Fibroblast of pulmonary artery (primary cell): ENCODE measurements at regions not wholly inside any gene's neighbourhood (a gene's known extent, or its start where the extent isn't known, plus 50 kb on each side); places are given as distances from the start of the nearest gene placed in this dataset.

Experiments used
- DNase-seq: peaks from one replicate; pipeline ENCODE4 v3.0.0-alpha.2; 2010; ENCODE audit warnings: low read depth
- H3K4me3 ChIP-seq: replicated peaks from 2 replicates; pipeline ENCODE4 v1.5.1; 2011; ENCODE audit warnings: low read depth, mild to moderate bottlenecking, control low read depth, low read length, moderate library complexity
- TF ChIP-seq, protein P1 (sequence below): IDR thresholded peaks from 2 replicates; pipeline ENCODE4 v1.5.1; 2011; ENCODE audit warnings: mild to moderate bottlenecking, control low read depth, low read length, inconsistent platforms; ENCODE audit errors: missing control alignments

GRCh38 chr9:13447843-13448422, 168.4 kb upstream of the MPDZ start:
- peak; percentile 27 for DNase-seq
- H3K4me3 ChIP-seq, result no peak overlapping the region
- TF ChIP-seq, protein P1, sequence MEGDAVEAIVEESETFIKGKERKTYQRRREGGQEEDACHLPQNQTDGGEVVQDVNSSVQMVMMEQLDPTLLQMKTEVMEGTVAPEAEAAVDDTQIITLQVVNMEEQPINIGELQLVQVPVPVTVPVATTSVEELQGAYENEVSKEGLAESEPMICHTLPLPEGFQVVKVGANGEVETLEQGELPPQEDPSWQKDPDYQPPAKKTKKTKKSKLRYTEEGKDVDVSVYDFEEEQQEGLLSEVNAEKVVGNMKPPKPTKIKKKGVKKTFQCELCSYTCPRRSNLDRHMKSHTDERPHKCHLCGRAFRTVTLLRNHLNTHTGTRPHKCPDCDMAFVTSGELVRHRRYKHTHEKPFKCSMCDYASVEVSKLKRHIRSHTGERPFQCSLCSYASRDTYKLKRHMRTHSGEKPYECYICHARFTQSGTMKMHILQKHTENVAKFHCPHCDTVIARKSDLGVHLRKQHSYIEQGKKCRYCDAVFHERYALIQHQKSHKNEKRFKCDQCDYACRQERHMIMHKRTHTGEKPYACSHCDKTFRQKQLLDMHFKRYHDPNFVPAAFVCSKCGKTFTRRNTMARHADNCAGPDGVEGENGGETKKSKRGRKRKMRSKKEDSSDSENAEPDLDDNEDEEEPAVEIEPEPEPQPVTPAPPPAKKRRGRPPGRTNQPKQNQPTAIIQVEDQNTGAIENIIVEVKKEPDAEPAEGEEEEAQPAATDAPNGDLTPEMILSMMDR, result no peak

- DNase-seq, result peak; percentile 34
- H3K4me3 ChIP-seq, result peak overlapping the region; percentile 28
- TF ChIP-seq, protein P1, result peak; percentile 5
Observed at GRCh38 chr9:13446938-13447842, 167.7 kb upstream of the MPDZ start.

GRCh38 chr9:13446286-13446937, 166.9 kb upstream of the MPDZ start:
- H3K4me3 ChIP-seq, result no peak overlapping the region
- no peak for DNase-seq
- TF ChIP-seq, protein P1, result no peak

DNA sequence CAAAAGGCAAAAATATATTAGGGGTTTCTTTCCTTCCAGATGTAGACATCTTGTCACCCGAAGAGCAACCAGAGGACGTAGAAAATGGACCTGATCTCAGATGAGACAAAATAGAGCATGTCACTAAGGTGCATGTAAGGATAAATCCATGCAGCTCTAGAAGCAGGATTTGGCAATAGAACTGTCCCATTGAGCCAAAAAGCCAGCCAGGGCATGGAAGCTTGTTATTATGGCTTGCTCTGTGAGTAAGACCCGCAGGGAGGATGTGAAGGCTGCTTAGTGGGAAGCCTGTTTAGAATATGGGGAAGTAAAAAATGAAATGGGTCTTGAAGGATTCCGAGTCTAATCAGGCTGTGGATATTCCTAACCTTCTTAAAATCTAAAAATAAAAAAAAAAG, 165.6 kb upstream of the MPDZ start:
- H3K4me3 ChIP-seq, result no peak overlapping the region
- TF ChIP-seq, protein P1, result no peak
- peak; percentile 30 for DNase-seq

- no peak overlapping the region for H3K4me3 ChIP-seq
- TF ChIP-seq, protein P1, result no peak
- DNase-seq, result no peak
Observed at GRCh38 chr9:13444245-13445102, 165.0 kb upstream of the MPDZ start.
